Neural cell (in vitro differentiated cells): ENCODE measurements at regions not wholly inside any gene's neighbourhood (a gene's known extent, or its start where the extent isn't known, plus 50 kb on each side); places are given as distances from the start of the nearest gene placed in this dataset.

ENCODE experiments used
- CTCF ChIP-seq: fragments of 450-650 bp; IDR thresholded peaks from 2 replicates; pipeline ENCODE4 v1.5.1; 2014; ENCODE audit warnings: antibody characterized with exemption, mild to moderate bottlenecking, moderate library complexity; ENCODE audit not compliant: poor library complexity, severe bottlenecking
- POLR2AphosphoS5 ChIP-seq: IDR thresholded peaks from 2 replicates; pipeline ENCODE4 v1.6.1; 2012
- RAD21 ChIP-seq: fragments of 450-650 bp; conservative IDR thresholded peaks from 2 replicates; pipeline ENCODE4 v1.6.1; 2014; ENCODE audit warnings: antibody characterized with exemption, mild to moderate bottlenecking, moderate library complexity

GRCh38 chr9:81416476-81417298 is 272.7 kb downstream of the TLE1 start:
- TF ChIP-seq CTCF (no peak), RAD21 (no peak), POLR2AphosphoS5 (no peak)
